Fibroblast of mammary gland (primary cell): ENCODE measurements at regions not wholly inside any gene's neighbourhood (a gene's known extent, or its start where the extent isn't known, plus 50 kb on each side); places are given as distances from the start of the nearest gene placed in this dataset.
A peak's percentile ranks its signal among the peaks of the same experiment; 100 is the strongest.

ENCODE experiments used
- DNase-seq: peaks from one replicate; pipeline ENCODE4 v3.0.0-alpha.2; 2010; ENCODE audit warnings: low read depth
- H3K4me3 ChIP-seq: 2 replicates; pipeline ENCODE4 v1.5.1; 2011; ENCODE audit warnings: low read depth, mild to moderate bottlenecking, low read length, moderate library complexity; ENCODE audit not compliant: control insufficient read depth
- CTCF ChIP-seq: conservative IDR thresholded peaks from 2 replicates; pipeline ENCODE4 v1.5.1; 2011; ENCODE audit warnings: low read depth, low read length, inconsistent platforms; ENCODE audit not compliant: control insufficient read depth, insufficient read depth

GRCh38 chr13:73767747-73768315 lies 366.4 kb downstream of the KLF12 start:
- peak; percentile 40 for TF ChIP-seq CTCF
- no peak for DNase-seq
- H3K4me3 ChIP-seq: no peak overlapping the region

DNA sequence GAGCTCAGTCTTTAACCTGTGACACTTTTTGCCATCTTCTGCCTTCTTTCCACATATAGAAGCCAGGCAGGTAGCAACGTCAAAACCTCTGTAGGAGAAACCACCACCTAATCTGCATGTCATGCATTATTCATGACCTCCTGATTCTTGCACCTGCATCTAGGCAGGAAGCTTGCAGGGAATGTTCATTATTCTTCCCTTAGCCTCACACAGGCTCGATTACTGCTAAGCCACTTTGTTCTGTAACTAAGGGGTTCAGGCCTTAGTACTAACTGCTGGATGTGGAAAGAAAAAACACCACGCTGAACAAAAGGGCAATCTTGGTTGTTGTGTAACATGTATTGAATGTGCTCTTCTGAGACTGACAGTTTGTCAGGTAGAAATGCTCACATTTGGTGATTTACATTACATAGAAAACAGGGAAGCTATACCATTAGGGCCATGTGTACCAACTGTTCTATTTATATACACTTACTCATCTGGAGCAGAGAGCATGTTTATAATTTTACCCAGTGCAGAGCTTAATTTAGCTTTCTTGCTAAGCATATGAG lies 366.9 kb downstream of the KLF12 start:
- no peak for TF ChIP-seq CTCF
- no peak for DNase-seq
- no peak overlapping the region for H3K4me3 ChIP-seq

- H3K4me3 ChIP-seq: no peak overlapping the region
- peak; percentile 36 for DNase-seq
Observed at GRCh38 chr13:73765651-73766384, 368.4 kb downstream of the KLF12 start.

DNA sequence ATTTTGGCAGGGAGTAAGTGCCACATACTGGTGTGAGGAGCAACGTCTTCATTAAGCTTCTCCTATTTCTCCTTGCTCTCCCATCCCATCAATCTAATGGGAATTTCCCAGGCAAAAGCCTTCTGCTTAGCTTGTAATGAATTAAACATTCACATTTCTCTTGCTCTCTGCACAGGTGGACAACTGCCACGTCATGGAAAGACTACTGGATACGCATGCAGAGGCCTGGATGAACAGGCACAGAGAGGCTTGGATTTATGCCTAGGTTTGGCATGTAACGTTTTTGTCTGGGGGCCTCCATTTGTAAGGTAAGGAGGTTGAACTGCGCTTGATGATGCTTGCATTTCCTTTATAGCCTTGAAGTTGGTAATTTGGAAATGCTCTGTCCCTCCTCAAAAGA lies 374.8 kb downstream of the KLF12 start:
- DNase-seq: no peak
- H3K4me3 ChIP-seq: no peak overlapping the region
- TF ChIP-seq CTCF: no peak

More at GRCh38 chr13:73765651-73766384, 368.4 kb downstream of the KLF12 start:
- no peak for TF ChIP-seq CTCF

- TF ChIP-seq CTCF: no peak
- H3K4me3 ChIP-seq: no peak overlapping the region
- peak; percentile 30 for DNase-seq
Observed at GRCh38 chr13:73757481-73758233, 376.5 kb downstream of the KLF12 start.

- TF ChIP-seq CTCF: peak; percentile 69
- no peak overlapping the region for H3K4me3 ChIP-seq
- peak; percentile 70 for DNase-seq
Observed at GRCh38 chr13:73754727-73755292, 379.4 kb downstream of the KLF12 start.
